ENCODE measurements at regions not wholly inside any gene's neighbourhood (a gene's known extent, or its start where the extent isn't known, plus 50 kb on each side); places are given as distances from the start of the nearest gene placed in this dataset.

DNA sequence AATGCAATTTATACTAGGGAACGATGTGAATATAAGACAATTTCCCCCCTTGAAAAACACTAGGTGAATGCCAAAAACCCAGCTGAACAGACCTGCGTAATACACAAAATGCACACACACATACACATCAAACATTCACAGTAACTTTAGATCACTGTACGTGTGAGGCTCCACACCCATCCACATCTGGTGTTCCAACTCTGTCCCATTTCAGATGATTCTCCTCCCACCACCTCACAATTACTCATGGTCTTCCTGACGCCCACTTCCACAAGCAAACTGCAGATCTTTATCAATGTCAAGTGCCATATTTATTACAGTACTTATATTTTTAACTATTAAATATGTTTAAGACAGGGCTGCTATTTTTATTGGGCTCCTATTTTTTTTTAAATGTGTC lies 57.8 kb upstream of the TENM4 start:
- H3K4me3 ChIP-seq (ENCODE audit: low read depth in 1 of 3, low read length in 3 of 3): no peak overlapping the region
- no peaks in the 10 kb centered on the region for H3K9me3 ChIP-seq (ENCODE audit: control insufficient read depth in 4 of 4, low read length in 3 of 4)
- H3K9ac ChIP-seq (ENCODE audit: low read depth in 1 of 2, low read length in 2 of 2): no peak overlapping the region
- no peaks in the 10 kb centered on the region for H3K4me1 ChIP-seq (ENCODE audit: control insufficient read depth in 4 of 4, insufficient read depth in 4 of 4, low read length in 3 of 4)
- H3K27me3 ChIP-seq (ENCODE audit: control insufficient read depth in 4 of 4, insufficient read depth in 4 of 4, low read length in 3 of 4): no peaks in the 10 kb centered on the region
- no peaks in the 10 kb centered on the region for H3K36me3 ChIP-seq (ENCODE audit: control insufficient read depth in 4 of 4, insufficient read depth in 3 of 4, low read depth in 1 of 4, low read length in 3 of 4)
- no peak for TF ChIP-seq ATF3 (IDR thresholded peaks at IDR 0.05)
- TF ChIP-seq SP1 (IDR thresholded peaks at IDR 0.05): no peak
- no peak for TF ChIP-seq HNF4A (conservative IDR thresholded peaks at IDR 0.05)
- no peak for TF ChIP-seq MAX (IDR thresholded peaks at IDR 0.05)
- TF ChIP-seq JUND (IDR thresholded peaks at IDR 0.05): no peak
- TF ChIP-seq TAF1 (conservative IDR thresholded peaks at IDR 0.05): no peak
- no peak for TF ChIP-seq FOXA2 (IDR thresholded peaks at IDR 0.05)
- TF ChIP-seq, protein P1, sequence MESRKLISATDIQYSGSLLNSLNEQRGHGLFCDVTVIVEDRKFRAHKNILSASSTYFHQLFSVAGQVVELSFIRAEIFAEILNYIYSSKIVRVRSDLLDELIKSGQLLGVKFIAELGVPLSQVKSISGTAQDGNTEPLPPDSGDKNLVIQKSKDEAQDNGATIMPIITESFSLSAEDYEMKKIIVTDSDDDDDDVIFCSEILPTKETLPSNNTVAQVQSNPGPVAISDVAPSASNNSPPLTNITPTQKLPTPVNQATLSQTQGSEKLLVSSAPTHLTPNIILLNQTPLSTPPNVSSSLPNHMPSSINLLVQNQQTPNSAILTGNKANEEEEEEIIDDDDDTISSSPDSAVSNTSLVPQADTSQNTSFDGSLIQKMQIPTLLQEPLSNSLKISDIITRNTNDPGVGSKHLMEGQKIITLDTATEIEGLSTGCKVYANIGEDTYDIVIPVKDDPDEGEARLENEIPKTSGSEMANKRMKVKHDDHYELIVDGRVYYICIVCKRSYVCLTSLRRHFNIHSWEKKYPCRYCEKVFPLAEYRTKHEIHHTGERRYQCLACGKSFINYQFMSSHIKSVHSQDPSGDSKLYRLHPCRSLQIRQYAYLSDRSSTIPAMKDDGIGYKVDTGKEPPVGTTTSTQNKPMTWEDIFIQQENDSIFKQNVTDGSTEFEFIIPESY (IDR thresholded peaks at IDR 0.05): no peak
- no peak for TF ChIP-seq RXRA (IDR thresholded peaks at IDR 0.05)
- no peak for TF ChIP-seq GABPA (IDR thresholded peaks at IDR 0.05 in 1 of 2, conservative IDR thresholded peaks at IDR 0.05 in 1 of 2)
- TF ChIP-seq, protein P2, sequence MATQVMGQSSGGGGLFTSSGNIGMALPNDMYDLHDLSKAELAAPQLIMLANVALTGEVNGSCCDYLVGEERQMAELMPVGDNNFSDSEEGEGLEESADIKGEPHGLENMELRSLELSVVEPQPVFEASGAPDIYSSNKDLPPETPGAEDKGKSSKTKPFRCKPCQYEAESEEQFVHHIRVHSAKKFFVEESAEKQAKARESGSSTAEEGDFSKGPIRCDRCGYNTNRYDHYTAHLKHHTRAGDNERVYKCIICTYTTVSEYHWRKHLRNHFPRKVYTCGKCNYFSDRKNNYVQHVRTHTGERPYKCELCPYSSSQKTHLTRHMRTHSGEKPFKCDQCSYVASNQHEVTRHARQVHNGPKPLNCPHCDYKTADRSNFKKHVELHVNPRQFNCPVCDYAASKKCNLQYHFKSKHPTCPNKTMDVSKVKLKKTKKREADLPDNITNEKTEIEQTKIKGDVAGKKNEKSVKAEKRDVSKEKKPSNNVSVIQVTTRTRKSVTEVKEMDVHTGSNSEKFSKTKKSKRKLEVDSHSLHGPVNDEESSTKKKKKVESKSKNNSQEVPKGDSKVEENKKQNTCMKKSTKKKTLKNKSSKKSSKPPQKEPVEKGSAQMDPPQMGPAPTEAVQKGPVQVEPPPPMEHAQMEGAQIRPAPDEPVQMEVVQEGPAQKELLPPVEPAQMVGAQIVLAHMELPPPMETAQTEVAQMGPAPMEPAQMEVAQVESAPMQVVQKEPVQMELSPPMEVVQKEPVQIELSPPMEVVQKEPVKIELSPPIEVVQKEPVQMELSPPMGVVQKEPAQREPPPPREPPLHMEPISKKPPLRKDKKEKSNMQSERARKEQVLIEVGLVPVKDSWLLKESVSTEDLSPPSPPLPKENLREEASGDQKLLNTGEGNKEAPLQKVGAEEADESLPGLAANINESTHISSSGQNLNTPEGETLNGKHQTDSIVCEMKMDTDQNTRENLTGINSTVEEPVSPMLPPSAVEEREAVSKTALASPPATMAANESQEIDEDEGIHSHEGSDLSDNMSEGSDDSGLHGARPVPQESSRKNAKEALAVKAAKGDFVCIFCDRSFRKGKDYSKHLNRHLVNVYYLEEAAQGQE (IDR thresholded peaks at IDR 0.05): no peak
- TF ChIP-seq HNF4G (IDR thresholded peaks at IDR 0.05): no peak
- H3K27ac ChIP-seq (ENCODE audit: low read depth in 1 of 2, low read length in 2 of 2): no peak overlapping the region
- DNase-seq (ENCODE audit: low spot score): no peak
- WGBS: 85% methylated on average over 4 of the region's 4 CpGs

- Histone ChIP-seq H3K9ac (ENCODE audit: low read depth in 1 of 2, low read length in 2 of 2) (no peak overlapping the region), H3K4me1 (ENCODE audit: control insufficient read depth in 4 of 4, insufficient read depth in 4 of 4, low read length in 3 of 4) (peaks cover 0 to 15% (median 11%) of the 10 kb centered on the region in 4 donors), H3K4me3 (ENCODE audit: low read depth in 1 of 3, low read length in 3 of 3) (no peak overlapping the region), H3K27ac (ENCODE audit: low read depth in 1 of 2, low read length in 2 of 2) (no peak overlapping the region), H3K36me3 (ENCODE audit: control insufficient read depth in 4 of 4, insufficient read depth in 3 of 4, low read depth in 1 of 4, low read length in 3 of 4) (no peaks in the 10 kb centered on the region), H3K9me3 (ENCODE audit: control insufficient read depth in 4 of 4, low read length in 3 of 4) (no peaks in the 10 kb centered on the region), H3K27me3 (ENCODE audit: control insufficient read depth in 4 of 4, insufficient read depth in 4 of 4, low read length in 3 of 4) (no peaks in the 10 kb centered on the region)
- WGBS: 26% methylated on average over 11 of the region's 11 CpGs
- peak; percentile 66 for DNase-seq (ENCODE audit: low spot score)
- TF ChIP-seq EGR1 (IDR thresholded peaks at IDR 0.05; ENCODE audit: low read depth in 2 of 2) (no peak), YY1 (IDR thresholded peaks at IDR 0.05) (no peak), FOXA1 (IDR thresholded peaks at IDR 0.05) (no peak), CTCF (IDR thresholded peaks at IDR 0.05; ENCODE audit: low read depth, low read length, missing input control) (peak; percentile 79), HNF4A (conservative IDR thresholded peaks at IDR 0.05) (no peak), HNF4G (IDR thresholded peaks at IDR 0.05) (no peak), GABPA (IDR thresholded peaks at IDR 0.05 in 1 of 2, conservative IDR thresholded peaks at IDR 0.05 in 1 of 2) (no peak), JUND (IDR thresholded peaks at IDR 0.05) (no peak), ATF3 (IDR thresholded peaks at IDR 0.05) (no peak), RAD21 (IDR thresholded peaks at IDR 0.05) (peak; percentile 73 to 81)
These were observed 52.8 kb upstream of the TENM4 start for GRCh38 chr11:79493555-79494171.

Measured in liver (tissue), 8 donors.